Endothelial cell of umbilical vein (primary cell): ENCODE measurements at regions not wholly inside any gene's neighbourhood (a gene's known extent, or its start where the extent isn't known, plus 50 kb on each side); places are given as distances from the start of the nearest gene placed in this dataset.

ENCODE experiments used
- BruUV-seq: library from RNA; stranded (reverse); fragments of 400-500 nt; replicated peaks from 2 replicates; lab custom pipeline; 2021; lab: Mats Ljungman, UMichigan
- CTCF ChIA-PET: fragments of 300-600, 350-600 bp; sonication (Branson Sonifier 250); formaldehyde crosslinking; loops from one replicate; lab custom pipeline; 2021; ENCODE audit warnings: antibody characterized with exemption, inconsistent platforms; lab: Charles Lee
- POLR2A ChIA-PET: fragments of 300-600, 350-600 bp; sonication (Branson Sonifier 250); formaldehyde crosslinking; loops from one replicate; lab custom pipeline; 2021; ENCODE audit warnings: antibody characterized with exemption, inconsistent platforms; lab: Charles Lee
- DNase-seq: peaks from one replicate; pipeline ENCODE4 v3.0.0-alpha.2; 2011; ENCODE audit warnings: low read depth, low spot score
- FAIRE-seq: peaks from 2 replicates; lab custom pipeline; 2011; peaks lifted over from hg19 to GRCh38; lab: Jason Lieb, UNC
- H2AFZ ChIP-seq: 2 replicates; pipeline ENCODE4 v1.6.0; 2012; ENCODE audit warnings: low read depth, low read length, control low read depth, inconsistent platforms
- H3K27ac ChIP-seq: 2 replicates; pipeline ENCODE4 v1.5.1; 2011; ENCODE audit warnings: low read depth, mild to moderate bottlenecking, control low read depth, low read length, moderate library complexity; ENCODE audit not compliant: insufficient read depth
- H3K27me3 ChIP-seq, 2 experiments: 2 replicates each; pipeline versions ENCODE4 v1.6.0 to v1.6.1; 2011; ENCODE audit warnings: low read length in 2 of 2, mixed read lengths in 1 of 2; ENCODE audit not compliant: control insufficient read depth in 2 of 2, insufficient read depth in 2 of 2
- H3K36me3 ChIP-seq, 2 experiments: 2 replicates in 1 of 2; 3 replicates in 1 of 2; pipeline ENCODE4 v1.5.1; 2011; ENCODE audit warnings: low read length in 2 of 2, mild to moderate bottlenecking in 1 of 2, moderate library complexity in 1 of 2; ENCODE audit not compliant: control insufficient read depth in 2 of 2, insufficient read depth in 2 of 2; ENCODE audit errors: extremely low read depth in 1 of 2
- H3K4me1 ChIP-seq: 3 replicates; pipeline ENCODE4 v1.5.1; 2011; ENCODE audit warnings: mild to moderate bottlenecking, low read length; ENCODE audit not compliant: control insufficient read depth, insufficient read depth; ENCODE audit errors: extremely low read depth
- H3K4me2 ChIP-seq: 2 replicates; pipeline ENCODE4 v1.6.1; 2011; ENCODE audit warnings: low read length, control low read depth, mixed read lengths; ENCODE audit not compliant: insufficient read depth
- H3K4me3 ChIP-seq, 3 experiments: fragments of 200-600 bp in 1 of 3; sonication (generic), shearing (Covaris generic) in 1 of 3; replicated peaks in 1 of 3; 2 replicates each; pipeline ENCODE4 v1.5.1; 2011 to 2016; ENCODE audit warnings: control low read depth in 3 of 3, low read length in 3 of 3, mild to moderate bottlenecking in 2 of 3, inconsistent platforms in 1 of 3, low read depth in 1 of 3, moderate library complexity in 1 of 3; ENCODE audit not compliant: insufficient read depth in 1 of 3
- H3K79me2 ChIP-seq: 2 replicates; pipeline ENCODE4 v1.6.0; 2012; ENCODE audit warnings: low read length, inconsistent platforms; ENCODE audit not compliant: control insufficient read depth, insufficient read depth
- H3K9ac ChIP-seq: replicated peaks from 2 replicates; pipeline ENCODE3; 2011; ENCODE audit warnings: low read length, control low read depth; ENCODE audit not compliant: insufficient read depth; ENCODE audit errors: extremely low read depth
- H3K9me1 ChIP-seq: replicated peaks from 3 replicates; pipeline ENCODE4 v1.6.0; 2011; ENCODE audit warnings: mild to moderate bottlenecking, low read length; ENCODE audit not compliant: control insufficient read depth, insufficient read depth; ENCODE audit errors: extremely low read depth
- H3K9me3 ChIP-seq: replicated peaks from 2 replicates; pipeline ENCODE4 v1.5.1; 2012; ENCODE audit warnings: low read length, inconsistent platforms; ENCODE audit not compliant: control insufficient read depth, insufficient read depth
- H4K20me1 ChIP-seq: replicated peaks from 2 replicates; pipeline ENCODE3; 2011; ENCODE audit warnings: mild to moderate bottlenecking, low read length; ENCODE audit not compliant: control insufficient read depth, insufficient read depth; ENCODE audit errors: extremely low read depth
- CTCF ChIP-seq, 2 donors: IDR thresholded peaks; 1 replicate in 1 of 2; 2 replicates in 1 of 2; pipeline ENCODE4 v1.5.1; 2011; ENCODE audit warnings: low read length in 2 of 2, mild to moderate bottlenecking in 2 of 2, moderate library complexity in 2 of 2, control low read depth in 1 of 2, inconsistent platforms in 1 of 2, low read depth in 1 of 2; ENCODE audit not compliant: insufficient read depth in 1 of 2; ENCODE audit errors: extremely low read depth in 1 of 2
- EZH2 ChIP-seq: IDR thresholded peaks from 2 replicates; pipeline ENCODE4 v1.6.1; 2012; ENCODE audit warnings: borderline replicate concordance, low read depth, mild to moderate bottlenecking, moderate library complexity, low read length, inconsistent platforms; ENCODE audit not compliant: severe bottlenecking
- FOS ChIP-seq: IDR thresholded peaks from 2 replicates; pipeline ENCODE4 v1.6.1; 2011; ENCODE audit warnings: mild to moderate bottlenecking, low read length, moderate library complexity, borderline replicate concordance; ENCODE audit not compliant: insufficient read depth
- GATA2 ChIP-seq: IDR thresholded peaks from 2 replicates; pipeline ENCODE4 v1.7.0; 2011; ENCODE audit warnings: low read depth, mild to moderate bottlenecking, moderate library complexity, mixed read lengths, low read length; ENCODE audit not compliant: insufficient read length, insufficient read depth
- JUN ChIP-seq: IDR thresholded peaks from 2 replicates; pipeline ENCODE4 v1.6.1; 2011; ENCODE audit warnings: borderline replicate concordance, low read depth; ENCODE audit not compliant: insufficient read length, insufficient read depth
- MAX ChIP-seq: IDR thresholded peaks from 2 replicates; pipeline ENCODE4 v1.6.1; 2011; ENCODE audit not compliant: insufficient read depth, insufficient read length
- MYC ChIP-seq: IDR thresholded peaks from one replicate; pipeline ENCODE4 v1.6.1; 2011; ENCODE audit warnings: mild to moderate bottlenecking, low read depth, low read length
- POLR2A ChIP-seq: IDR thresholded peaks from 2 replicates; pipeline ENCODE4 v1.6.1; 2012; ENCODE audit warnings: low read depth, mild to moderate bottlenecking, control low read depth, low read length
- POLR2AphosphoS5 ChIP-seq: IDR thresholded peaks from 2 replicates; pipeline ENCODE4 v1.6.1; 2012; ENCODE audit warnings: low read depth, mild to moderate bottlenecking, control low read depth, low read length, moderate library complexity; ENCODE audit not compliant: insufficient read depth
- dilution Hi-C: fragments of 300-500 bp; cut with MboI; formaldehyde crosslinking; loops from one replicate; pipeline ENCODE4 v1.15.0; 2019; ENCODE audit warnings: low sequenced_read_pairs; ENCODE audit not compliant: extremely low pct_ligation_motif_present
- intact Hi-C: fragments of 100-400 bp; cut with micrococcal nuclease; formaldehyde crosslinking; loops from one replicate; pipeline ENCODE4 v1.10.0; 2022

GRCh38 chr15:70167155-70167554 lies 69.4 kb upstream of the TLE3 start:
- H3K27me3 ChIP-seq = peaks cover 0 to 5% of the 10 kb centered on the region in 2 experiments
- CTCF ChIA-PET = no interaction called here
- DNase-seq = no peak
- dilution Hi-C loops (no loop called here), intact Hi-C loops (no loop called here)
- POLR2A ChIA-PET = no interaction called here
- H3K27ac ChIP-seq = no peak overlapping the region
- no peak for TF ChIP-seq POLR2AphosphoS5
- no peak for TF ChIP-seq MYC
- no peak overlapping the region for H3K9ac ChIP-seq
- no peaks in the 10 kb centered on the region for H3K9me3 ChIP-seq
- H3K4me2 ChIP-seq = no peak overlapping the region
- no peaks in the 10 kb centered on the region for H3K4me1 ChIP-seq
- no peak overlapping the region for H3K4me3 ChIP-seq
- no peaks in the 10 kb centered on the region for H3K36me3 ChIP-seq
- no TSS peak for BruUV-seq
- H3K79me2 ChIP-seq = no peaks in the 10 kb centered on the region
- H2AFZ ChIP-seq = no peak overlapping the region
- FAIRE-seq = no peak
- no peaks in the 10 kb centered on the region for H3K9me1 ChIP-seq
- no peaks in the 10 kb centered on the region for H4K20me1 ChIP-seq

- ChIA-PET CTCF (no interaction called here), POLR2A (no interaction called here)
- Histone ChIP-seq H3K9ac (no peak overlapping the region), H3K27me3 (peaks cover 0 to 3% of the 10 kb centered on the region in 2 experiments), H3K9me1 (no peaks in the 10 kb centered on the region), H3K79me2 (no peaks in the 10 kb centered on the region), H3K27ac (no peak overlapping the region), H3K36me3 (no peaks in the 10 kb centered on the region), H2AFZ (no peak overlapping the region), H3K4me3 (no peak overlapping the region), H3K9me3 (no peaks in the 10 kb centered on the region), H3K4me1 (no peaks in the 10 kb centered on the region), H3K4me2 (no peak overlapping the region), H4K20me1 (no peaks in the 10 kb centered on the region)
- TF ChIP-seq MYC = no peak
- TF ChIP-seq FOS = no peak
- no peak for TF ChIP-seq CTCF (IDR thresholded peaks at IDR 0.05; ENCODE audit: extremely low read depth in 1 of 2, insufficient read depth in 1 of 2, low read depth in 1 of 2, low read length in 2 of 2)
- no peak for TF ChIP-seq JUN
- no peak for TF ChIP-seq MAX
- TF ChIP-seq GATA2 = no peak
- no peak for TF ChIP-seq POLR2A
- TF ChIP-seq EZH2 = no peak
- TF ChIP-seq POLR2AphosphoS5 = no peak
- dilution Hi-C loops = no loop called here
- no TSS peak for BruUV-seq
- DNase-seq = no peak
- no peak for FAIRE-seq
- intact Hi-C loops = no loop called here
Measured at GRCh38 chr15:70166506-70167087, 68.9 kb upstream of the TLE3 start.
